Fibroblast of lung (primary cell): ENCODE measurements at regions not wholly inside any gene's neighbourhood (a gene's known extent, or its start where the extent isn't known, plus 50 kb on each side); places are given as distances from the start of the nearest gene placed in this dataset.
A peak's percentile ranks its signal among the peaks of the same experiment; 100 is the strongest.
"Not testable (repeated sequence)": the region's sequence is repeated elsewhere in the genome, so short reads cannot be mapped to it uniquely, and the experiment has no call there.

ENCODE experiments used
- DNase-seq, 2 donors: peaks; one replicate each; pipeline versions ENCODE4 v3.0.0 to v3.0.0-alpha.2; 2010; ENCODE audit warnings: low read depth in 2 of 2
- H2AFZ ChIP-seq: 2 replicates; pipeline ENCODE4 v1.5.1; 2012; ENCODE audit warnings: low read length, control low read depth, inconsistent platforms
- H3K27ac ChIP-seq: 2 replicates; pipeline ENCODE4 v1.5.1; 2011; ENCODE audit warnings: low read length, control low read depth; ENCODE audit not compliant: insufficient read depth
- H3K27me3 ChIP-seq: 2 replicates; pipeline ENCODE4 v1.5.1; 2011; ENCODE audit warnings: mild to moderate bottlenecking, low read length; ENCODE audit not compliant: control insufficient read depth, insufficient read depth
- H3K36me3 ChIP-seq: 2 replicates; pipeline ENCODE4 v1.5.1; 2011; ENCODE audit warnings: low read length; ENCODE audit not compliant: control insufficient read depth, insufficient read depth
- H3K4me1 ChIP-seq: 2 replicates; pipeline ENCODE4 v1.5.1; 2011; ENCODE audit warnings: low read length; ENCODE audit not compliant: control insufficient read depth, insufficient read depth; ENCODE audit errors: extremely low read depth
- H3K4me2 ChIP-seq: 2 replicates; pipeline ENCODE4 v1.5.1; 2011; ENCODE audit warnings: low read length, control low read depth; ENCODE audit not compliant: insufficient read depth; ENCODE audit errors: extremely low read depth
- H3K4me3 ChIP-seq, 4 experiments: fragments of 200-600 bp in 1 of 4; sonication (generic) in 1 of 4; replicated peaks in 1 of 4; 2 replicates each; pipeline ENCODE4 v1.5.1; 2011 to 2016; ENCODE audit warnings: low read length in 4 of 4, low read depth in 3 of 4, mild to moderate bottlenecking in 3 of 4, control low read depth in 2 of 4, inconsistent platforms in 1 of 4, mixed read lengths in 1 of 4; ENCODE audit not compliant: insufficient read depth in 1 of 4; ENCODE audit errors: control extremely low read depth in 1 of 4
- H3K79me2 ChIP-seq: 2 replicates; pipeline ENCODE4 v1.5.1; 2012; ENCODE audit warnings: mild to moderate bottlenecking, low read length, inconsistent platforms; ENCODE audit not compliant: control insufficient read depth, insufficient read depth
- H3K9ac ChIP-seq: 2 replicates; pipeline ENCODE4 v1.5.1; 2011; ENCODE audit warnings: mild to moderate bottlenecking, low read length, control low read depth; ENCODE audit not compliant: insufficient read depth
- H3K9me3 ChIP-seq: 2 replicates; pipeline ENCODE4 v1.5.1; 2012; ENCODE audit warnings: low read depth, low read length; ENCODE audit not compliant: control insufficient read depth, insufficient read depth
- H4K20me1 ChIP-seq: 2 replicates; pipeline ENCODE4 v1.5.1; 2011; ENCODE audit warnings: low read length; ENCODE audit not compliant: control insufficient read depth, insufficient read depth; ENCODE audit errors: extremely low read depth
- EZH2 ChIP-seq: IDR thresholded peaks from 2 replicates; pipeline ENCODE4 v1.5.1; 2012; ENCODE audit warnings: low read length, control low read depth, mild to moderate bottlenecking; ENCODE audit errors: missing control alignments
- TF ChIP-seq, protein P1 (sequence below), 2 donors: IDR thresholded peaks in 1 of 2; conservative IDR thresholded peaks in 1 of 2; 1 replicate in 1 of 2; 2 replicates in 1 of 2; pipeline ENCODE4 v1.5.1; 2011 to 2012; ENCODE audit warnings: low read length in 2 of 2, control low read depth in 1 of 2, inconsistent platforms in 1 of 2, low read depth in 1 of 2, mild to moderate bottlenecking in 1 of 2

DNA sequence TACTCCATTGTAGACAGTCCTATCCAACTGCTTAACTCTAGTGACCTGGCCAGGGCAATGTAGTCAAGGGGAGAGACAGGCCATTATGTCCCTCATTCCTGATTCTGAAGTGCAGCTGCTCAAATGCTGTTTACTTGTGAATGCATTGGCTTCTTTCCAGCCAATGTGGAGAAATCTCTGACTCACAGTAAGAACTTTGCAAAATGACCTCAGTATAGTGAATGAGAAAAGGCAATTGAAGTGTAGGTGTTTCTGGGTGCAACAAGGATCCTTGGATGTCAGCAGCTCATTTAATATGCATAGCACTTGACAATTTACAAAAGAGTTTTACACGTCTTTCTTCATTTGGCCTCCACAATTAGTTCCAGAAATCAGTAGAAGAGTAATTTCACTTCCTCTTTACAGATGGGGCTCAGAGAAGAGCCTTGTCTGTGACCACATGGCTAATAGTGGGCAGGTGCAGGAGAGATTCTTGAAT is 367.2 kb downstream of the OSTF1 start:
- TF ChIP-seq, protein P1, sequence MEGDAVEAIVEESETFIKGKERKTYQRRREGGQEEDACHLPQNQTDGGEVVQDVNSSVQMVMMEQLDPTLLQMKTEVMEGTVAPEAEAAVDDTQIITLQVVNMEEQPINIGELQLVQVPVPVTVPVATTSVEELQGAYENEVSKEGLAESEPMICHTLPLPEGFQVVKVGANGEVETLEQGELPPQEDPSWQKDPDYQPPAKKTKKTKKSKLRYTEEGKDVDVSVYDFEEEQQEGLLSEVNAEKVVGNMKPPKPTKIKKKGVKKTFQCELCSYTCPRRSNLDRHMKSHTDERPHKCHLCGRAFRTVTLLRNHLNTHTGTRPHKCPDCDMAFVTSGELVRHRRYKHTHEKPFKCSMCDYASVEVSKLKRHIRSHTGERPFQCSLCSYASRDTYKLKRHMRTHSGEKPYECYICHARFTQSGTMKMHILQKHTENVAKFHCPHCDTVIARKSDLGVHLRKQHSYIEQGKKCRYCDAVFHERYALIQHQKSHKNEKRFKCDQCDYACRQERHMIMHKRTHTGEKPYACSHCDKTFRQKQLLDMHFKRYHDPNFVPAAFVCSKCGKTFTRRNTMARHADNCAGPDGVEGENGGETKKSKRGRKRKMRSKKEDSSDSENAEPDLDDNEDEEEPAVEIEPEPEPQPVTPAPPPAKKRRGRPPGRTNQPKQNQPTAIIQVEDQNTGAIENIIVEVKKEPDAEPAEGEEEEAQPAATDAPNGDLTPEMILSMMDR (conservative IDR thresholded peaks at IDR 0.05 in 1 of 2, IDR thresholded peaks at IDR 0.05 in 1 of 2; ENCODE audit: low read depth in 1 of 2, low read length in 2 of 2) = no peak
- TF ChIP-seq EZH2 = no peak
- Histone ChIP-seq H3K27ac (no peak overlapping the region), H3K4me3 (no peak overlapping the region), H3K4me1 (no peaks in the 10 kb centered on the region), H3K9me3 (no peaks in the 10 kb centered on the region), H3K79me2 (no peaks in the 10 kb centered on the region), H4K20me1 (no peaks in the 10 kb centered on the region), H3K4me2 (no peak overlapping the region), H2AFZ (no peak overlapping the region), H3K9ac (no peak overlapping the region), H3K36me3 (no peaks in the 10 kb centered on the region), H3K27me3 (no peaks in the 10 kb centered on the region)
- peak; percentile 0 to 23 for DNase-seq

DNA sequence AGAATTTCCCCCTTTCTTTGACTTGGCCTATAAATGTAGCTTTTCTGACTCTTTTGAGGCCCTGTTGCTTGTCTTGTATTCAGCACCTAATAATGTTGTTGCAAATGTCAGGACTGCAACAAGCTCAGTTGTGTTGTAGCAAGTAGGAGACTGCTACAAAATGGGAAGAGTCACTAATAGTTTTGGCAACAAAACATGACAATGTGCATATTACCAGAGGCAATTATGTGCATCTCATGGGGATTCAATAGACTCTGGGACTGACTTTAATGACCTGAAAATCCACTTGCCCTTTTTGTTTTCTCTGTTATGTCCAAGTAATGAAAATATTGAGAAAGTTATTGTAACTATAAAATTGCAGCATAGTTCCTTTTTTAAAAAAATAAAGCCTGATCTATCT is 368.4 kb downstream of the OSTF1 start:
- no peak overlapping the region for H3K9ac ChIP-seq
- H3K9me3 ChIP-seq = no peaks in the 10 kb centered on the region
- no peak overlapping the region for H3K27ac ChIP-seq
- no peak overlapping the region for H2AFZ ChIP-seq
- no peak overlapping the region for H3K4me3 ChIP-seq
- no peaks in the 10 kb centered on the region for H3K27me3 ChIP-seq
- no peaks in the 10 kb centered on the region for H3K4me1 ChIP-seq
- TF ChIP-seq, protein P1 (conservative IDR thresholded peaks at IDR 0.05 in 1 of 2, IDR thresholded peaks at IDR 0.05 in 1 of 2; ENCODE audit: low read depth in 1 of 2, low read length in 2 of 2) = no peak
- TF ChIP-seq EZH2 = no peak
- no peak overlapping the region for H3K4me2 ChIP-seq
- H4K20me1 ChIP-seq = no peaks in the 10 kb centered on the region
- no peaks in the 10 kb centered on the region for H3K79me2 ChIP-seq
- H3K36me3 ChIP-seq = no peaks in the 10 kb centered on the region
- DNase-seq = no peak

DNA sequence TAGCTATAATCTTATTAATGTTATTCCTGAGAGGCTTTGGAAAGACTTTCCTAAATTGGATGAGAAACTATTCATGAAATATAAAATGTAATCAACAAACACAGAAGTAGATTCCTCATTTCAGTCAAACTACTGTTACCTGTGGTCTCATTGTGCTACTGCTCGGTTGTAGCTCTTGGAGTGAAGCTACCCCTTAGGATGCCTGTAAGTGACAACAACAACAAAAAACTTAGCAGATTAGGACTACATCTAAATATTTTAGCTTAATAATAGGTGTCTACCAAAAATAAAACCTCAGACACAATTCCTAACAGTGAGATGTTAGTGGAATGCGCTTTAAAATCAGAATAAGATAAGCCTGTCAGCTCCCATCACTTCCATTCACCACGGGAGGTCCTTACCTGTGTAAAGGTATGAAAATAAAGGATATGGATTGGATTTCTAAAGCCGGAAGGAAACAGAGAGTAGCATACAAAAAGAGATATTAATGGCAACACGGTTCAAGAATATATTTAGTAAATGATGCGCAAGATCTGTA is 369.2 kb downstream of the OSTF1 start:
- Histone ChIP-seq H3K36me3 (no peaks in the 10 kb centered on the region), H3K9ac (no peak overlapping the region), H3K79me2 (no peaks in the 10 kb centered on the region), H3K27me3 (no peaks in the 10 kb centered on the region), H3K9me3 (no peaks in the 10 kb centered on the region), H3K4me1 (no peaks in the 10 kb centered on the region), H3K27ac (no peak overlapping the region), H2AFZ (no peak overlapping the region), H3K4me2 (no peak overlapping the region), H3K4me3 (no peak overlapping the region), H4K20me1 (no peaks in the 10 kb centered on the region)
- no peak for DNase-seq
- TF ChIP-seq, protein P1 (conservative IDR thresholded peaks at IDR 0.05 in 1 of 2, IDR thresholded peaks at IDR 0.05 in 1 of 2; ENCODE audit: low read depth in 1 of 2, low read length in 2 of 2) = no peak
- no peak for TF ChIP-seq EZH2

DNA sequence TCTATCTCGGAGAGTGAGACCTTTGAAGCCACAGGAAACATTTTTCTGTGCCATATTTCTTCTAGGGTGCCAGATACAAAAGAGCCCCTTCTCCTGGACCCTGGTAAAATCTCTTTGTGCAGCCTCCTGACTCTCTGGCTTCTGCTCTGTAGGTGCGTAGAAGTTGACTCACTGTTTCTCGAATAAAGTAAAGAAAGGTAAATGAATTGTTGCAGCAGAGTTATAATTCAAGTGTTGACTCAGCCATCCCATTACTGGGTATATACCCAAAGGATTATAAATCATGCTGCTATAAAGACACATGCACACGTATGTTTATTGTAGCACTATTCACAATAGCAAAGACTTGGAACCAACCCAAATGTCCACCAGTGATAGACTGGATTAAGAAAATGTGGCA is 371.0 kb downstream of the OSTF1 start:
- not testable (repeated sequence) for H3K9me3 ChIP-seq, H3K79me2 ChIP-seq, H3K4me1 ChIP-seq, H3K27ac ChIP-seq, H3K27me3 ChIP-seq, H3K9ac ChIP-seq, H2AFZ ChIP-seq, DNase-seq, H3K4me3 ChIP-seq, H3K4me2 ChIP-seq, H3K36me3 ChIP-seq, H4K20me1 ChIP-seq
